ENCODE measurements at regions not wholly inside any gene's neighbourhood (a gene's known extent, or its start where the extent isn't known, plus 50 kb on each side); places are given as distances from the start of the nearest gene placed in this dataset.
"Not testable (repeated sequence)": the region's sequence is repeated elsewhere in the genome, so short reads cannot be mapped to it uniquely, and the experiment has no call there.

- TF ChIP-seq CTCF (optimal IDR thresholded peaks at IDR 0.05 in 1 of 3, IDR thresholded peaks at IDR 0.05 in 1 of 3, conservative IDR thresholded peaks at IDR 0.05 in 1 of 3; ENCODE audit: extremely low read depth in 1 of 3, insufficient read depth in 2 of 3, low read length in 3 of 3); EZH2 (IDR thresholded peaks at IDR 0.05; ENCODE audit: low read length): not testable (repeated sequence)
Observed at GRCh38 chr2:198270157-198270556, 465.8 kb downstream of the PLCL1 start.

Measured in keratinocyte (primary cell).